HG03565 (cell line): ENCODE measurements at regions not wholly inside any gene's neighbourhood (a gene's known extent, or its start where the extent isn't known, plus 50 kb on each side); places are given as distances from the start of the nearest gene placed in this dataset.
"Not testable (repeated sequence)": the region's sequence is repeated elsewhere in the genome, so short reads cannot be mapped to it uniquely, and the experiment has no call there.

Source experiments
- ATAC-seq: cut with Tn5 transposase; IDR thresholded peaks from one replicate; pipeline ENCODE4 v1.9.1; 2021; ENCODE audit warnings: mild to moderate bottlenecking, moderate library complexity; ENCODE audit not compliant: unreplicated experiment

- no peak for ATAC-seq
Measured at GRCh38 chr14:86943391-86944365, 1049.3 kb downstream of the GALC start.

DNA sequence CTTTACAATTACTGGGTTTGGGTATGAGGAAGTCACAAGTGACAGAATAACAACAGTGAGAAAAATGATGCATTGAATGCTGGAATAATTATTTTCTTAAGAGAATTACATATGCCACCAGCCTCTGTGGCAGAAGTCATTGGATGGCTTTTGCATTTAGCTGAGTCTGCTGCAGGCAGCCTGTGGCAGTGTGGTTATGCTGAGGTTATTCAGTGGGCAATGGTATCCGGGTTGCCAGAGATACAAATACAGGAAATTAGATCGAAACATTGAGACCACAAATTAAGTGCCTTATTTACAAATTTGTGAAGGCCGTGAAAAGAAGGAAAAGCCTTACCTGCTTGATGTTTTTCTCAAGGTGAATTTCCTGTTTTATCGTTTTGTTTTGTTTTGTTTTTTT lies 1050.0 kb downstream of the GALC start:
- ATAC-seq, result no peak

GRCh38 chr14:86940106-86940505 lies 1052.9 kb downstream of the GALC start:
- ATAC-seq, result no peak

DNA sequence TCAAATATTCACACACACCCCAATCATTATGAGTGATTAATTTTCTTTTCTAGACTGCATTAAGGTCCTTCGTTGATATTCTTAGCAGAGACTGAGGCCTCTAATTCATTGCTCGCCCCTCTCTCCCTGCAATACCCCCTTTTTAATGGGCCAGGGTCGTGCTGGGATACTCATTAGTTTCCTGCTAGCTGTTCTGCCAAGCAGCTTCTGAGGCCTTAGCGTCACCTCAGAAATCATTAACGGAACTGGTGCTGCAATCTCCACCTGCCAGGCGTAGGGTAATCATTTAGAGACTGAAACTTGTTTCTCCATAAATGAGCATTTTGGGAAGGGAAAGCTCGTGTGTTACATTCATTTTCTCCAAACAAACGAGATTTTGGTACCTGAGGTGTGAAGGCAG lies 1054.7 kb downstream of the GALC start:
- ATAC-seq, result no peak

- ATAC-seq, result no peak
Measured at GRCh38 chr14:86936556-86936955, 1056.4 kb downstream of the GALC start.

- ATAC-seq, result no peak
Measured at GRCh38 chr14:86935241-86935885, 1057.6 kb downstream of the GALC start.

GRCh38 chr14:86933958-86934595 lies 1058.9 kb downstream of the GALC start:
- ATAC-seq, result no peak

GRCh38 chr14:86933460-86933859 lies 1059.5 kb downstream of the GALC start:
- no peak for ATAC-seq

DNA sequence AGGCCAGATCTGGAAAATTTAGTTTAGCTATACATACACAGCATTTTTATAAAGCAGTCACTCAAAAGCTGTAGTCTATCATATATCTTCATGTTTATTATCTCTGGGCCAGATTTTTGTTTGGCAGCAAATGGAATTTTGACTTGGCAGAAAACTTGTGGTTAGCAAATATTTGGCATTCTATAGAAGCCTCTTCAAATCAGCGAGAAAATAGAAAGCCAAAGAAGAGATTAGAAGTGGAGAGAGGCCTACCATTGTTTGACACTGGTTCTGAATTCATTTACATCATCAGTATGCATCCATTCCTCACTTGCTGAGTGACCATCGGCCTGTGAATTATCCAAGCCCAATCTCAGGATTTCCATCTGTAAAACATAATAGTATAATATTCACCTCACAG lies 1077.6 kb downstream of the GALC start:
- ATAC-seq, result no peak

- ATAC-seq, result no peak
Measured at GRCh38 chr14:86912709-86913108, 1080.3 kb downstream of the GALC start.

DNA sequence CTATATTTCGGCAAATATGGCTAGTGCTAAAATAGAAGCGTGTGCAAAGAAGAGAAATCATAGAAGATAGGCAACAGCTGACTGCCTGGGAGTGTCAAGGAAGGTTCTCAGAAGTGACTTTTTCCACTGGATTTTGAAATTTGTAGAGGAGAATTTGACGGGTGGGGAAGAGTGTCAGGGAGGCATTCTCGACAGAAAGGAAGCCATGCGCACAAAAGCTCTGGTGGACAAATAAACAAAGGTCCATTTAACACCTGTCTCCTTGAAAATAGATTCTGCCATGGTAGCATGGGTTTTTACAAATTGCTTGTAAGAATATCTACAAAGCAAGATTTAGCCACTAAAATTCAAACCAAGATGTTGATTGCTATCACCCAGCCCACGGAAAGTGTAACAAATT lies 1081.5 kb downstream of the GALC start:
- ATAC-seq, result no peak

DNA sequence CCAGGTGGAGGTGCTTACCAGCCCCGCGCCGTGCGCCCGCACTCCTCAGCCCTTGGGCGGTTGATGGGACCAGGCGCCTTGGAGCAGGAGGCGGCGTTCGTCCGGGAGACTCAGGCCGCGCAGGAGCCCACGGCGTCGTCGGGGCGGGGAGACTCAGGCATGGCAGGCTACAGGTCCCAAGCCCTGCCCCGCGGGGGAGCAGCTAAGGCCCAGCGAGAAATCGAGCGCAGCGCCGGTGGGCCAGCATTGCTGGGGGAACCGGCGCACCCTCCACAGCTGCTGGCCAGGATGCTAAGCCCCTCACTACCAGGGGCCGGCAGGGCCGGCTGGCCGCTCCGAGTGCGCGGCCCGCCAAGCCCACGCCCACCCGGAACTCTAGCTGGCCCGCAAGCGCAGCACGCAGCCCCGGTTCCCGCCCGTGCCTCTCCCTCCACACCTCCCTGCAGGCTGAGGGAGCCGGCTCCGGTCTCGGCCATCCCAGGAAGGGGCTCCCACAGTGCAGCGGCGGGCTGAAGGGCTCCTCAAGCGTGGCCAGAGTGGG lies 1087.5 kb downstream of the GALC start:
- ATAC-seq, result not testable (repeated sequence)

DNA sequence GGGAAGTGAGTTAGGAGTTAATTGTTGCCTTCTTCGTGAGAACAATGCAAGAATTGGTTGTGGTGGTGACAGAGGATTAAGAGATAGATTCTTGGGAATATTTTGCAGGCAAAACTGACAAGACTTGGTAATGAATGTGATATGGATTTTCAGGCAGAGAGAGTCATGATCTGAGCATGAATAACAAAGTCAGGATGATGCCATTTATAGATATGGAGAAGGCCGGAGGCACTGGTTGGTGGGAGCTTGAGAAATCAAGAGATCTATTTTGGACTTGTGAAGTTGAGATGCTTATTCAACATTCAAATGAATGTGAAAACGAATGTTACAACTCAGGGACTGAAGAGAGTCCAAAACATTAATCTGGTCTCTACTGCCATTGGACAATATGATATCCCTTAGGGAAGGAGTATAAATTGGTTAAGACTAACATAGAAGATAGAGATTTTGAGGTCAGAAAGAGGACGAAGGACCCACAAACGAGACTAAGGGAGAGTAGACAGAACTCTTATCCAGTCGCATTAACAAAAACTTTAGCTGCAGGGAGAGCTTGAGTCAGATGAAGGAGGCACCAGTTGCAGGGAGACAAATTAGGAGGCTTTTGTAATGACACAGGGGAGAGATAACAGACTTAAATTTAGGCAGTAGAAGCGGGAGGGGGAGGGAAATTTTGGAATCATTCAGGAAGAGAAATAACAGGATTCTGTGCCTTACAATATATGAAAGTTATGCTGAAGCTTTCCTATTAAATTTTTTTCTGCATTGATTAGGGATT lies 1090.6 kb downstream of the GALC start:
- no peak for ATAC-seq

- ATAC-seq, result no peak
Measured at GRCh38 chr14:86897704-86898513, 1095.1 kb downstream of the GALC start.

DNA sequence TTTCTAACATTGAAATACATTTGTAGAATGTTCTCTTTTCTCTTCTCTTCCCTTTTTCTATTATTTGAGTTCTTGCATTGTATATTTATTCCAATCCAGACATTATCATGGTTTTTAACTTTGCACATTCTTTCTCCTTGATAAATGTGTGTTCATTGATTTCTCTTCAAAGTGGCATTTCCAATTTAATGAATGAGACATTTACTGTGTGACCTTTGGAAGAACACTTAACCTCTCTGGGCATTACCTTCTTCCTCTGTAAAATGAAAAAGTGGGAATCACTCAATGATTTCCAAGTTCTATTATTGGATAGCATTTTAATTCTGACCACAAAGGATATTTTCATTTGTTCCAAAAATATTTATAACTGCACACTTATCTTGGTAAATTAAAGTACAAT lies 1095.8 kb downstream of the GALC start:
- ATAC-seq, result no peak

DNA sequence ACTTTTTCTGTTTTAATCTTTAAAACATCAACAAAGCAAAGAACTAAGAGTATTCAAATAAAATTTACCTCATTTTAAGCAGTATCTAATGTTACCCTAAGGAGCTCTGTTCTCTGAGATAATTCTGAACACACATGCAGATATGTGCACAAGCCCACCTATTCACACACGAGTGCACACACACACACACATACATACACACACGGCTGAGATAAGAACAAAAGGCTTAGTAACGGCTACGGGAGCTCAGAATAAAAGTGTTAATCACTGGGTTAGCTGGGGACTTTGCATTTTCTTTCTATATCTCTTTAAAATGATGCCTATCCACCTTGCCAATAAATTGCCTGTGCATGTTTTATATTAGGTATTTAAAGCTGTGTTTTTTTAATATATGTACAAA lies 1096.3 kb downstream of the GALC start:
- no peak for ATAC-seq

DNA sequence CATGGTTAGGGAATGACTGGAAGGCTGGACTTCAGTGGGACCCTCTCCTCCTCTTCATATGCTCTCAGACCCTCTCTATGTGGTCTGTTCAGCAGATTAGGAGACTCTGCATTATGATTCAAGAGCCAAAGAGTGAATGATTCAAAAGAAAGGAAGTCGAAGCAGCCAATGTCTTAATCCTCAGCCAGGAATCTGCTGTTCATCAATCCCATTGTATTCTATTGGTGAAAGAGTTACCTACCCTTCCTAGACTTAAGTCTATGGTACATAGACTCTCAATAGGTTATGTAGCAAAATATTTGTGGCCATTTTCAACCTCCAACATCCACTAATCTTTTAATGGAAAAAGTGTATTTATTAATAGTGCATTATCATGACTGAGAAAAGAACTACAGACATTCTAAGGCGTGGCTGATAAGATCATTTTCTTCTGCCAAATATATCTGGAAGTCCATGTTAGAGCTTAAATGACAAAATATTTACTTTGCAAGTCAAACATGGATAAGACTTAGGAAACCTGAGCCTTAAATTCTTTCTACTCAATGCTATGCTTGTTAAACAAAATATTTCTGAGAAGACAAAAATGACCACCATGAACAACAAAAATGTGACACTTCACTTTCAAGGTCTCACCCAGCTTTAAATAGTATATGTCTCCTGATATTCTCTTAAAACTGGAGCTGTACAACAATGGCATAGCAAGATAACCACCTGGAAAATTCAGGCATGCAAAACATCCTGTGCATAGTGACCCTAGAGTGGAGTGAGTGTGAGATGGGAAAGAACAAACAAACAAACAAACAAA lies 1100.6 kb downstream of the GALC start:
- ATAC-seq, result no peak

DNA sequence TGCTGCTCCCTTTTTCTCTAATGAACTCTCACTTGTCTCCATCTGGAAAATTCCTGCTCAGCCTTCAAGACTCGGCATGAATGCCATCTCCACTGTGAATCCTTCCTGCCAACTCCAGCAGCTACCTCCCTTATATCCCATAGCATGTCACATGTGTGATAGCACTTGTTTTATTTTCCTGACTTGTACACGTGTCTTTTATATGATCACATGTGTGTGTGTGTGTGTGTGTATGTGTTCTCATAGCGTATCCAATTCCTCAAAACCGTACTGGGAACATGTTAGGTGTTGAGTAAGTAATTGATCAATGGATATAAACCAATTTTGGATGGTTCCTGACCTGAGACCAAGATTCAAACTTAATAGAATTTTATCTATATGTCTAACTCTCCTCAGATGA lies 1107.7 kb downstream of the GALC start:
- ATAC-seq, result no peak

DNA sequence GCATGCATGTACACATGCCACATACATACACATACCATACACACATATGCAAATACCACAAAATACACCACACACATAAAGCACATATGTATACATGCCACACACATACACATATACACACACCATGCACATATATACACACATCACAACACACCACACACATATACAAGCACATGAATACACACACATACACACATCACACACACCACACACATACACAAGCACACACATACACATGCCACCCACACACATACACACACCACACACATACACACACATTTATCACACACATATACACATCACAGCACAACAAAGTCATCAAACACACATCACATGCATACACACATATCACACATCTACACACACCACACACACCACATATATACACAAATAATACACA lies 1108.5 kb downstream of the GALC start:
- ATAC-seq, result no peak
